GM12892 (cell line): ENCODE measurements at regions not wholly inside any gene's neighbourhood (a gene's known extent, or its start where the extent isn't known, plus 50 kb on each side); places are given as distances from the start of the nearest gene placed in this dataset.

ENCODE experiments used
- POLR2A ChIP-seq: IDR thresholded peaks from 2 replicates; pipeline ENCODE4 v1.6.1; 2011; ENCODE audit warnings: low read depth, low read length, control low read depth
- POLR2AphosphoS5 ChIP-seq: IDR thresholded peaks from 2 replicates; pipeline ENCODE4 v1.6.1; 2011; ENCODE audit warnings: low read depth, low read length, control low read depth

DNA sequence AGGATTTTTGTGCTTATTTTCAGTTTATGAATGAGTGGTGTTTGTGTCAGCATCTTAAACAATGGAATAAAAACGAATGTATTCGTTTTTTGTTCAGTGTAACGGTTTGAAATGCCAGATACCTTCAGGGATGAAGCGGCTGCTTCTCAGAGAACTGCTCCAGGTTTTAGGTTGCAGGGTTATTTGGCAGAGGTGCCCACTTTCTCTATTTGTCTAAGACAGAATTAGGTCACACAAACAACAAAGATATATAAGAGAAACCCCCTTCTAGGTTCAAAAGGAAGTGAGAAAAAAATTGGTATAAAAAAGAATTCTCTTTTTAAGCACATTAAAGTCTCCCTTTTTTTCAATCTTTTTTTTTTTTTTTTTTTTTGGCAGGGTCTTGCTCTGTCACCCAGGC is 98.9 kb downstream of the MFAP3L start:
- no peak for TF ChIP-seq POLR2AphosphoS5
- no peak for TF ChIP-seq POLR2A
